ENCODE measurements at regions not wholly inside any gene's neighbourhood (a gene's known extent, or its start where the extent isn't known, plus 50 kb on each side); places are given as distances from the start of the nearest gene placed in this dataset.

DNA sequence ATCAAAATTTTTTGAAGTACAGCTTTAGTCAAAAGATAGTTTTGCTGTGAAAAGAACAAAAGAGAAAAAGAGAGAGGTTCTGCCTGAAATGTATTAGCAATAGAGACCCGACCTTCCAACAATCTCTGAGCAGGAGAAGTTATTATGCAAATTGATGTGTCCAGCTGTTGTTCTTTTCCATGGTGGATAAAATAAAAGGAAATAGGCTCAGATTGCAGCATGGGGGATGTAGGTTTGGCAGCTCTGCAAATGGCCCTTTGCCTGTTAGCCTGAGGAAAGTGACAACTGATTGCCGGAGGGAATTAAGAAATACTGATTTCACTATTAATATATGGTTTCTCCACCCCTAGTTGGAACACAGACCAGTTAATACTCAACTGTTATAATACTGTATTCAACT, 1283.2 kb upstream of the NXPH2 start:
- Histone ChIP-seq H3K27me3 (ENCODE audit: insufficient read depth, low read length) (no peaks in the 10 kb centered on the region), H3K9ac (ENCODE audit: low read depth, low read length) (no peak overlapping the region), H3K9me3 (ENCODE audit: insufficient read depth, low read depth, low read length) (no peaks in the 10 kb centered on the region), H3K4me3 (ENCODE audit: low read length) (no peak overlapping the region), H3K4me1 (ENCODE audit: insufficient read depth, low read length) (no peaks in the 10 kb centered on the region), H3K36me3 (ENCODE audit: insufficient read depth, low read length) (no peaks in the 10 kb centered on the region), H3K27ac (ENCODE audit: low read depth, low read length) (no peak overlapping the region)
- WGBS, result 99% methylated on average over 2 of the region's 2 CpGs

DNA sequence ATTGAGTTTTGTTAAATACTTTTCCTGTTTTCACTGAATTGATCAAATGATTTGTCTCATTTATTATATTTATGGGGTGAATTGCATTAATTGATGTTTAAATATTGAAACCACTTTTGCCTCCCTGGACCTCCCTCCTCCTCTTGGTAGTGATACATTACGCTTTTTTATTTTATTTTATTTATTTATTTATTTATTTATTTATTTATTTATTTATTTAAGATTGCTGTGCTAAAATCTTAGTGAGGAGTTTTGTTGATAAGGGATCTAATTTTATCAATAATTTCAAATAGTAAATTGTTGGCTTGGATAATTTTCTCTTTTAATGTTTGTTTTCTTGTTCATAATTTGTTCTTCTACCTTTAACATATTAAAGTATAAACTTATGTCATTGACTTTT, 1281.0 kb upstream of the NXPH2 start:
- H3K9ac ChIP-seq (ENCODE audit: low read depth, low read length), result no peak overlapping the region
- no peaks in the 10 kb centered on the region for H3K4me1 ChIP-seq (ENCODE audit: insufficient read depth, low read length)
- no CpG with 5 or more reads among the region's 1 CpG for whole genome bisulfite sequencing
- no peaks in the 10 kb centered on the region for H3K27me3 ChIP-seq (ENCODE audit: insufficient read depth, low read length)
- no peak overlapping the region for H3K27ac ChIP-seq (ENCODE audit: low read depth, low read length)
- no peaks in the 10 kb centered on the region for H3K9me3 ChIP-seq (ENCODE audit: insufficient read depth, low read depth, low read length)
- H3K36me3 ChIP-seq (ENCODE audit: insufficient read depth, low read length), result no peaks in the 10 kb centered on the region
- no peak overlapping the region for H3K4me3 ChIP-seq (ENCODE audit: low read length)

DNA sequence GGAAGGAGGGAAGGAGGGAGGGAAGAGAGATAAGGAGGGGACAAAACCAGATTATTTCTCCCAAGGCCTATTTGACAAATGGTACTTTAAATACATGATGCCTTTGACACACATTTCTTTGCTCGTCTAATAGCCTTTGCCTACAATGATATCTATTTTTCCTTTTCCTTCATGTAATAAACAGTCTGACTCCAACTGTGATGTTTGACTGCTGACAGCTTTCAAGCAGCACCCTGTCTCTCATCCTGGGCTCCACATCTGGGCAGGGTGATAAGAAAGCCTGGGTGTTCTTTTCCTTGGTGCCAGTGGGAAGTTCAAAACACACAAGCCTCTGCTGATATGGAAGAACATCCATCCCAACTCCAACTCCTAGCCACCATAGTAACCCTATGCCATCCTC, 1277.7 kb upstream of the NXPH2 start:
- Histone ChIP-seq H3K4me1 (ENCODE audit: insufficient read depth, low read length) (no peaks in the 10 kb centered on the region), H3K27me3 (ENCODE audit: insufficient read depth, low read length) (no peaks in the 10 kb centered on the region), H3K9me3 (ENCODE audit: insufficient read depth, low read depth, low read length) (no peaks in the 10 kb centered on the region), H3K9ac (ENCODE audit: low read depth, low read length) (no peak overlapping the region), H3K27ac (ENCODE audit: low read depth, low read length) (no peak overlapping the region), H3K4me3 (ENCODE audit: low read length) (no peak overlapping the region), H3K36me3 (ENCODE audit: insufficient read depth, low read length) (no peaks in the 10 kb centered on the region)
- 93% methylated on average over 1 of the region's 1 CpG for WGBS

DNA sequence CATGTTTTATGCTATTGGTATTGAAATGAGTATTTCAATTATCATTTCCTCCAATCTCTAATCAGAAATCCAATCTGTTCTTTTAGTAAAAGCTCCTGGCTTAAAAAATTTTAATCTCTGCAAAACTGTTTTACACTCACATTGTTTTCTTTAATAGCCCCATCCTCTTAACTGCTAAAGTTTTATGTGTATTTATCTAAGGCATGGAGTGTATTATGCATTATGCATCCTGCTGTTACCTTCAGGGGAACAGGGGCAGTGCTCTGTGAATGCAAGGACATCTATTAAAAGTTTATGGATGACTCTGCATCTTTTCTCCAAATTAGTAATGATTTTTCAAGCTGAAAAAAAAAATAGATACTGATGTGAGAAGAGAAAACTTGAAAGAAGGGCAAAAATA, 1261.6 kb upstream of the NXPH2 start:
- Histone ChIP-seq H3K4me1 (ENCODE audit: insufficient read depth, low read length) (no peaks in the 10 kb centered on the region), H3K27me3 (ENCODE audit: insufficient read depth, low read length) (no peaks in the 10 kb centered on the region), H3K27ac (ENCODE audit: low read depth, low read length) (no peak overlapping the region), H3K4me3 (ENCODE audit: low read length) (no peak overlapping the region), H3K36me3 (ENCODE audit: insufficient read depth, low read length) (no peaks in the 10 kb centered on the region), H3K9ac (ENCODE audit: low read depth, low read length) (no peak overlapping the region), H3K9me3 (ENCODE audit: insufficient read depth, low read depth, low read length) (0 out of 2 replicates have a peak, but pooled peaks cover 5% of the 10 kb centered on the region)

DNA sequence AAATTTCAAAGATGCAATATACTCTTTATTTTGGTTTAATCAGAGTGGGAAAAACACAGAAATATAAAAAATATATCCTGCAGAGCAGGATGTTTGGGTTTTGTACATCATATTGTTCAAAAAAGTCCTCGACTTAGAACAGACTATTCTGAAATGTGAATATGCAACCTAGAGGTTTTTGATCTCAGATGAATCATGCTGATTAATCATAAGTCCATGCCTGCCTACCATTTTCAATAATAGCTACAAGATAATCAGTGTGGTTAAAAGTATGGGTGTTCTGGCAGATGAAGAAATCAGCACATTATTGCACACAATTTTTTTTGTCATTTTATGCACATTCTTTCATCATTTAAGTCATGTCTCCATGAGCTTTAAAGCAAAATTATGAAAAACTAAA, 1261.0 kb upstream of the NXPH2 start:
- Histone ChIP-seq H3K27me3 (ENCODE audit: insufficient read depth, low read length) (no peaks in the 10 kb centered on the region), H3K27ac (ENCODE audit: low read depth, low read length) (no peak overlapping the region), H3K36me3 (ENCODE audit: insufficient read depth, low read length) (no peaks in the 10 kb centered on the region), H3K9me3 (ENCODE audit: insufficient read depth, low read depth, low read length) (0 out of 2 replicates have a peak, but pooled peaks cover 5% of the 10 kb centered on the region), H3K4me1 (ENCODE audit: insufficient read depth, low read length) (no peaks in the 10 kb centered on the region), H3K9ac (ENCODE audit: low read depth, low read length) (no peak overlapping the region), H3K4me3 (ENCODE audit: low read length) (no peak overlapping the region)
- 100% methylated on average over 1 of the region's 1 CpG for WGBS

DNA sequence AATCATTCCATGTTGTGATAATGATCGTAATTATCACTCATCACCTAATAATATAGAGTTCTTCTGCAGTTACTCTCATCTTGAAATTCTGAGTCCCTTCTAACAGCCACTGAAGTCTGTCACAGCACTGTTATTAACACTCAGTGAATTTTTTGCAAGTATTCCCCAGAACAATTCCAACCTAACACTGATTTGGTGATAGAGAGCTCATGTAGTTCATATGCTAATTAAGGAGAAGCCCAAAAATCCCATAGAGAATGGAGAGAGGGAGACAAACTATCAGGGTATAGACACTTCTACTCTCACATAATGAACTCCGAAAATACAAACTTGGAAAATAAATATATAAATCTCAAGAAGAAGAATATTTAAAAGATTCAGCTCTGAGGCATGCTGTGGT, 1253.4 kb upstream of the NXPH2 start:
- Histone ChIP-seq H3K9me3 (ENCODE audit: insufficient read depth, low read depth, low read length) (0 out of 2 replicates have a peak, but pooled peaks cover 2% of the 10 kb centered on the region), H3K4me3 (ENCODE audit: low read length) (no peak overlapping the region), H3K9ac (ENCODE audit: low read depth, low read length) (no peak overlapping the region), H3K27me3 (ENCODE audit: insufficient read depth, low read length) (no peaks in the 10 kb centered on the region), H3K27ac (ENCODE audit: low read depth, low read length) (no peak overlapping the region), H3K36me3 (ENCODE audit: insufficient read depth, low read length) (no peaks in the 10 kb centered on the region), H3K4me1 (ENCODE audit: insufficient read depth, low read length) (peaks cover 5% of the 10 kb centered on the region; the same call in 1 of the 2 replicates)
- 100% methylated on average over 1 of the region's 2 CpGs for WGBS

DNA sequence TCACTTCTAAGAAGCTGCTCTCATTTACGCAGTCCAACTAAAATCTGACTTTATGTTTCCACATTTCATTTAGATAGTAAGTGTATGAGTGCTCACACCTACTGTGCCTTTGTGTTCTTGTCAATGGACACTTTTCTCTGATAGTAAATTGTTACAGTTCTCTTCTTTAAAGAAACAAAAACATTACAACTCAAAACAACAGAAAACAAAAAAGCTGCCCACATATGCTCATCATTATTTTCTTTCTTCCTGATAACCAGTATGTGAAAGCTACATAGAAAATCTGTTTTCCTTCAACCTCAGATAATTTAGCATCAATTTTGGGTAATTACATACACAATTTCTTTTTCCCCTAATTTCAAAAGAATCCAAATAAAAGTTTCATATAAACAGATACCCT, 1247.8 kb upstream of the NXPH2 start:
- H3K27me3 ChIP-seq (ENCODE audit: insufficient read depth, low read length), result no peaks in the 10 kb centered on the region
- WGBS, result 100% methylated on average over 1 of the region's 1 CpG
- H3K9me3 ChIP-seq (ENCODE audit: insufficient read depth, low read depth, low read length), result no peaks in the 10 kb centered on the region
- no peak overlapping the region for H3K9ac ChIP-seq (ENCODE audit: low read depth, low read length)
- H3K4me3 ChIP-seq (ENCODE audit: low read length), result no peak overlapping the region
- H3K27ac ChIP-seq (ENCODE audit: low read depth, low read length), result no peak overlapping the region
- no peaks in the 10 kb centered on the region for H3K4me1 ChIP-seq (ENCODE audit: insufficient read depth, low read length)
- no peaks in the 10 kb centered on the region for H3K36me3 ChIP-seq (ENCODE audit: insufficient read depth, low read length)

DNA sequence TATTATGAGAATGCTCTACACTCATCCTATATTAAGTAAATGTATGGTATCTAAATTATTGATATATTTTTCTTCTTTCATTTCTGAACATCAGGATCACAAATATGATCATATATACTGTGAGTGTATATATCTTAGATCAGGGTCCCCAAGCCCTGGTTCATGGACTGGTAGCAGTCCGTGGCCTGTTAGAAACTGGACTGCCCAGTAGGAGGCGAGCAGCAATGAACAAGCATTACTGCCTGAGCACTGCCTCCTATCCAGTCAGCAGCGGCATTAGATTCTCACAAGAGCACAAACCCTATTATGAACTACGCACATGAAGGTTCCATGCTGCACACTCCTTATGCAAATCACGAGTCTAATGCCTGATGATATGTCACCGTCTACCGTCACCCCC, 1247.1 kb upstream of the NXPH2 start:
- no peak overlapping the region for H3K27ac ChIP-seq (ENCODE audit: low read depth, low read length)
- H3K9ac ChIP-seq (ENCODE audit: low read depth, low read length), result no peak overlapping the region
- H3K27me3 ChIP-seq (ENCODE audit: insufficient read depth, low read length), result no peaks in the 10 kb centered on the region
- no peaks in the 10 kb centered on the region for H3K4me1 ChIP-seq (ENCODE audit: insufficient read depth, low read length)
- H3K36me3 ChIP-seq (ENCODE audit: insufficient read depth, low read length), result no peaks in the 10 kb centered on the region
- 95% methylated on average over 7 of the region's 7 CpGs for WGBS
- no peaks in the 10 kb centered on the region for H3K9me3 ChIP-seq (ENCODE audit: insufficient read depth, low read depth, low read length)
- H3K4me3 ChIP-seq (ENCODE audit: low read length), result no peak overlapping the region

DNA sequence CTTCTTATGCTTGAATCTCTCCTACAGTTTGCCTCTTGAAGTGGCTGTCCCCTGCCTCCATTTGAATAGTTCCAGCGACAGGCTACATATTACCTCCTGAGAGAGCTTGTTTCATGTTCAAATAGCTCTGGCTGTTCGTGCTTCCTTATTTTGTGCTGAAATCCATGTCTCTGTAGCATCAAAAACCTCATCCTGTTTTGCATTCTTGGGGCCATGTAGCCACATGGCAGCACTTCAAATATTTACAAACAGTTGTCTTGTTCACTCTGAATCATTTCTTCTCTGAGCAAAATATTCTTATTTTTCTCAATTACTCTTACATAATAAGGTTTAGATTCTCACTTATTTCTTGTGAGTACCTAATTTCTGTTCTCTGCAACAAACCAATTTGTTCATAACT, 1243.1 kb upstream of the NXPH2 start:
- WGBS, result 37% methylated on average over 2 of the region's 2 CpGs
- H3K4me3 ChIP-seq (ENCODE audit: low read length), result no peak overlapping the region
- no peaks in the 10 kb centered on the region for H3K36me3 ChIP-seq (ENCODE audit: insufficient read depth, low read length)
- no peak overlapping the region for H3K9ac ChIP-seq (ENCODE audit: low read depth, low read length)
- no peaks in the 10 kb centered on the region for H3K27me3 ChIP-seq (ENCODE audit: insufficient read depth, low read length)
- H3K4me1 ChIP-seq (ENCODE audit: insufficient read depth, low read length), result no peaks in the 10 kb centered on the region
- H3K27ac ChIP-seq (ENCODE audit: low read depth, low read length), result no peak overlapping the region
- no peaks in the 10 kb centered on the region for H3K9me3 ChIP-seq (ENCODE audit: insufficient read depth, low read depth, low read length)

DNA sequence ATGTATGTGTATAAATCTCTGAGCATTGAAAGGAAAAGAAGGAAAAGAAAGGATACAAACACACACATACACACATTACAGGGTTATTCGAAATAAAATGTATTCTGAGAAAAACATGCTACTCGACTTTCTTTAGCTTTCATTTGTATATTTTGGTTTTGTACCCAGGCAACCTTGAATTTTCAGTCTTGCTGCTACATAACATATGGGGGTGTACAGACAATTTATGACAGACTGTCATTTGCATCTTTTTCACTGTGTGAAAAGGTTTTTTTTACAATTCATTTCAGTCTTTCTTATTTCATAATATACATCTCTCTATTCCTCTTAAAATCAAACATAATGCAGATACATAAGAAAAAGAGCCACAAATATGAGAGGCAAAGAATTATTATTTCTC, 1238.4 kb upstream of the NXPH2 start:
- H3K4me3 ChIP-seq (ENCODE audit: low read length), result no peak overlapping the region
- no peaks in the 10 kb centered on the region for H3K36me3 ChIP-seq (ENCODE audit: insufficient read depth, low read length)
- H3K9ac ChIP-seq (ENCODE audit: low read depth, low read length), result no peak overlapping the region
- WGBS, result 88% methylated on average over 1 of the region's 2 CpGs
- H3K4me1 ChIP-seq (ENCODE audit: insufficient read depth, low read length), result no peaks in the 10 kb centered on the region
- no peaks in the 10 kb centered on the region for H3K27me3 ChIP-seq (ENCODE audit: insufficient read depth, low read length)
- H3K27ac ChIP-seq (ENCODE audit: low read depth, low read length), result no peak overlapping the region
- no peaks in the 10 kb centered on the region for H3K9me3 ChIP-seq (ENCODE audit: insufficient read depth, low read depth, low read length)

DNA sequence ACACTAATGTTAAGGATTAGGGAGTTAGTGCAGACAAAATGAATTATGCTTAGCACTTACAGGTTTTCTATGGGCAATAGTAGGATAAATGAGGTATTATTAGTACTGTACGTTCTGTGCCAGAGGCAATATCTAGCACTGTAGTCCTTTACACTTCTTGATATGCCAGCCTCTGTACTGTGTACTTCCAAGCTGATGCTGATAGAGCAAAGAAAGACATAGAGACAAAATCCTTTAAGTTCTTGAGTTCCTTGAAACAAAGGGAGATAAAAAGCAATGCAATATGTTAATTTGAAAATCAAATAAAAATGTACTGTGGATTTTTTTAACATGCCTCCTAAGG, 1234.0 kb upstream of the NXPH2 start:
- Histone ChIP-seq H3K36me3 (ENCODE audit: insufficient read depth, low read length) (no peaks in the 10 kb centered on the region), H3K27ac (ENCODE audit: low read depth, low read length) (no peak overlapping the region), H3K27me3 (ENCODE audit: insufficient read depth, low read length) (no peaks in the 10 kb centered on the region), H3K9ac (ENCODE audit: low read depth, low read length) (no peak overlapping the region), H3K9me3 (ENCODE audit: insufficient read depth, low read depth, low read length) (no peaks in the 10 kb centered on the region), H3K4me1 (ENCODE audit: insufficient read depth, low read length) (no peaks in the 10 kb centered on the region), H3K4me3 (ENCODE audit: low read length) (no peak overlapping the region)
- 86% methylated on average over 1 of the region's 1 CpG for WGBS

DNA sequence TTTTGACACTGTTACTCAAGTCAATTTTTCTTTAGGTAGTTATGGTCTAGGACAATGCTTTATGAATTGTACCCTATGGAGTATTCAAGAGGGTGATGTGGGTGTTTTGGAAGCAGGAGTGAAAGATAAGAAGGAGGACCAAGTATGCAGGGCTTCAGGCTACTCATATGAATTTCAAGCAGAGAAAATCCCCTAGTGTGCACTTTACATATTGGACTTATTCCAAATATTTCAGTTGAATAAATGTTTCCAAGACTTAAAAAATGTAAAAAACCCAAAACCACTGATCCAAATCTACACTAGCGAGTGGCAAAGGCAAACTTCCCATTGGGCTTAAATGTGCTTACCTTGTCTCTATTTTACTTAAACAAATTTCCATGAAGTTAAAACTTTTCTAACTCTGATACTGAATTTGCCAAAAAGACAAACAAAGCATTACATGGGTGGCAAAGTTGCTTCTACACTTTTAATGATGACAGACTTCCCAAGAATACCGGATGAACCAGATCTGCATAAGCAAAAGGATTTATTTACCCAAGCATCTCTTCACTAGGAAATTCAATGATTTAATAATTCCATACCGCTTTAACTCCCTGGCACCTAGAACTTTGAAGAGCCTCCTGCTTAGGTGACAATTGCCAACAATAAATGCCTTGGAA, 1233.5 kb upstream of the NXPH2 start:
- 95% methylated on average over 3 of the region's 3 CpGs for WGBS
- no peak overlapping the region for H3K27ac ChIP-seq (ENCODE audit: low read depth, low read length)
- H3K36me3 ChIP-seq (ENCODE audit: insufficient read depth, low read length), result no peaks in the 10 kb centered on the region
- H3K9ac ChIP-seq (ENCODE audit: low read depth, low read length), result no peak overlapping the region
- no peak overlapping the region for H3K4me3 ChIP-seq (ENCODE audit: low read length)
- H3K9me3 ChIP-seq (ENCODE audit: insufficient read depth, low read depth, low read length), result no peaks in the 10 kb centered on the region
- H3K4me1 ChIP-seq (ENCODE audit: insufficient read depth, low read length), result no peaks in the 10 kb centered on the region
- no peaks in the 10 kb centered on the region for H3K27me3 ChIP-seq (ENCODE audit: insufficient read depth, low read length)

Data from HUES64 (cell line).